SU-DHL-6 (cell line): ENCODE measurements at regions not wholly inside any gene's neighbourhood (a gene's known extent, or its start where the extent isn't known, plus 50 kb on each side); places are given as distances from the start of the nearest gene placed in this dataset.

ENCODE experiments used
- H2AFZ ChIP-seq: fragments of 200-600 bp; sonication (generic); 2 replicates; pipeline ENCODE4 v1.6.1; 2014; ENCODE audit warnings: low read depth, mild to moderate bottlenecking, moderate library complexity, mixed read lengths, antibody characterized with exemption, low read length; ENCODE audit not compliant: severe bottlenecking
- H3F3A ChIP-seq: fragments of 200-600 bp; shearing (Covaris generic); 2 replicates; pipeline ENCODE4 v1.6.0; 2016; ENCODE audit warnings: antibody characterized with exemption, mild to moderate bottlenecking; ENCODE audit not compliant: insufficient read depth
- H3K27ac ChIP-seq: fragments of 200-600 bp; sonication (generic); 2 replicates; pipeline ENCODE4 v1.5.1; 2016; ENCODE audit warnings: low read depth, mild to moderate bottlenecking, low read length, moderate library complexity, mixed read lengths
- H3K27me3 ChIP-seq: fragments of 200-600 bp; sonication (generic), shearing (Covaris generic); 2 replicates; pipeline ENCODE4 v1.6.0; 2014; ENCODE audit warnings: mild to moderate bottlenecking, low read length
- H3K36me3 ChIP-seq: fragments of 200-600 bp; sonication (generic); 2 replicates; pipeline ENCODE4 v1.6.1; 2014; ENCODE audit warnings: mild to moderate bottlenecking, low read length, mixed read lengths
- H3K4me2 ChIP-seq: fragments of 300-600, 200-600 bp; shearing (Covaris generic), sonication (generic); 2 replicates; pipeline ENCODE4 v1.6.0; 2014; ENCODE audit warnings: low read length, low read depth, mild to moderate bottlenecking; ENCODE audit not compliant: poor library complexity, severe bottlenecking
- H3K4me3 ChIP-seq: fragments of 200-600 bp; sonication (generic); 2 replicates; pipeline ENCODE4 v1.5.1; 2014; ENCODE audit warnings: antibody characterized with exemption, low read length, mild to moderate bottlenecking, mixed read lengths; ENCODE audit not compliant: insufficient read depth, poor library complexity, severe bottlenecking
- H3K79me2 ChIP-seq: fragments of 200-600 bp; sonication (generic); 2 replicates; pipeline ENCODE4 v1.6.1; 2014; ENCODE audit warnings: mild to moderate bottlenecking, low read length, moderate library complexity; ENCODE audit not compliant: insufficient read depth
- H3K9ac ChIP-seq: fragments of 200-600 bp; sonication (generic); 2 replicates; pipeline ENCODE4 v1.7.0; 2014; ENCODE audit warnings: mild to moderate bottlenecking, low read length
- H3K9me2 ChIP-seq: fragments of 200-600 bp; sonication (generic); replicated peaks from 2 replicates; pipeline ENCODE4 v1.6.1; 2014; ENCODE audit warnings: low read length; ENCODE audit not compliant: insufficient read depth
- H3K9me3 ChIP-seq: fragments of 200-600 bp; sonication (generic); 2 replicates; pipeline ENCODE4 v1.6.1; 2014; ENCODE audit warnings: low read length, mixed read lengths; ENCODE audit not compliant: insufficient read depth
- H4K20me1 ChIP-seq: fragments of 200-600 bp; sonication (generic); 2 replicates; pipeline ENCODE4 v1.6.1; 2014; ENCODE audit warnings: low read depth, mild to moderate bottlenecking, antibody characterized with exemption, low read length, moderate library complexity, mixed read lengths
- EZH2phosphoT487 ChIP-seq: fragments of 200-600 bp; sonication (generic), shearing (Covaris generic); conservative IDR thresholded peaks from 2 replicates; pipeline ENCODE4 v1.6.1; 2018; ENCODE audit warnings: mild to moderate bottlenecking, antibody characterized with exemption, low read length, moderate library complexity, mixed read lengths
- TF ChIP-seq, protein P1 (sequence below): fragments of 200-600 bp; sonication (generic); IDR thresholded peaks from one replicate; pipeline ENCODE4 v1.5.1; 2017; ENCODE audit warnings: antibody characterized with exemption, mild to moderate bottlenecking, low read length, moderate library complexity; ENCODE audit not compliant: insufficient read depth, poor library complexity, severe bottlenecking

GRCh38 chr4:160247091-160247656, 1144.3 kb downstream of the RAPGEF2 start:
- H3K9ac ChIP-seq = no peak overlapping the region
- no peaks in the 10 kb centered on the region for H4K20me1 ChIP-seq
- TF ChIP-seq EZH2phosphoT487 = no peak
- TF ChIP-seq, protein P1, sequence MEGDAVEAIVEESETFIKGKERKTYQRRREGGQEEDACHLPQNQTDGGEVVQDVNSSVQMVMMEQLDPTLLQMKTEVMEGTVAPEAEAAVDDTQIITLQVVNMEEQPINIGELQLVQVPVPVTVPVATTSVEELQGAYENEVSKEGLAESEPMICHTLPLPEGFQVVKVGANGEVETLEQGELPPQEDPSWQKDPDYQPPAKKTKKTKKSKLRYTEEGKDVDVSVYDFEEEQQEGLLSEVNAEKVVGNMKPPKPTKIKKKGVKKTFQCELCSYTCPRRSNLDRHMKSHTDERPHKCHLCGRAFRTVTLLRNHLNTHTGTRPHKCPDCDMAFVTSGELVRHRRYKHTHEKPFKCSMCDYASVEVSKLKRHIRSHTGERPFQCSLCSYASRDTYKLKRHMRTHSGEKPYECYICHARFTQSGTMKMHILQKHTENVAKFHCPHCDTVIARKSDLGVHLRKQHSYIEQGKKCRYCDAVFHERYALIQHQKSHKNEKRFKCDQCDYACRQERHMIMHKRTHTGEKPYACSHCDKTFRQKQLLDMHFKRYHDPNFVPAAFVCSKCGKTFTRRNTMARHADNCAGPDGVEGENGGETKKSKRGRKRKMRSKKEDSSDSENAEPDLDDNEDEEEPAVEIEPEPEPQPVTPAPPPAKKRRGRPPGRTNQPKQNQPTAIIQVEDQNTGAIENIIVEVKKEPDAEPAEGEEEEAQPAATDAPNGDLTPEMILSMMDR = no peak
- no peaks in the 10 kb centered on the region for H3K36me3 ChIP-seq
- H3K4me3 ChIP-seq = no peak overlapping the region
- 0 out of 2 replicates have a peak, but pooled peaks cover 4% of the 10 kb centered on the region for H3K9me2 ChIP-seq
- H3K27ac ChIP-seq = no peak overlapping the region
- H3F3A ChIP-seq = no peaks in the 10 kb centered on the region
- H3K4me2 ChIP-seq = no peak overlapping the region
- H3K9me3 ChIP-seq = no peaks in the 10 kb centered on the region
- no peaks in the 10 kb centered on the region for H3K79me2 ChIP-seq
- H3K27me3 ChIP-seq = no peaks in the 10 kb centered on the region
- no peak overlapping the region for H2AFZ ChIP-seq

GRCh38 chr4:160251522-160252170, 1148.8 kb downstream of the RAPGEF2 start:
- Histone ChIP-seq H3K79me2 (no peaks in the 10 kb centered on the region), H4K20me1 (no peaks in the 10 kb centered on the region), H3K9me3 (no peaks in the 10 kb centered on the region), H3K27ac (no peak overlapping the region), H3K4me2 (no peak overlapping the region), H3F3A (no peaks in the 10 kb centered on the region), H3K27me3 (no peaks in the 10 kb centered on the region), H3K4me3 (no peak overlapping the region), H3K9me2 (no peaks in the 10 kb centered on the region), H3K36me3 (no peaks in the 10 kb centered on the region), H3K9ac (no peak overlapping the region), H2AFZ (no peak overlapping the region)
- TF ChIP-seq, protein P1 = no peak
- TF ChIP-seq EZH2phosphoT487 = no peak

DNA sequence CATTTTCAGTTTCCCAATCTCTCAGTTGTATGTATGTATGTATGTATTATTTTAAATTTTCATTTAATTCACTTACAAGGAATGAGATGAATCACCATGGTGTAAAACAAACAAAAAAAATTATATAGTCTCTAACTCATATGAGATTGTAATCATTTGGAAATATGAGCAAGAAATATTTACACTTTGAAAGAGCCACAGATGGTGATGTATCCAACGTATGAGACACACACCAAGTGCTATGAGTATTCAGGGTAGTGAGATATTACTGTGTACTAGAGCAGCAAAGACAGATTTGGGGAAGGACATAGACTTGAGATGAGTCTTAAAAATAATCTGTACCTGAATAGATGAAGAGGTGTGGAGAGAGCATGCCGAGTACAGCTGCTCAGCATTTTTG, 1154.4 kb downstream of the RAPGEF2 start:
- H3K9me2 ChIP-seq = no peaks in the 10 kb centered on the region
- no peak overlapping the region for H3K9ac ChIP-seq
- no peaks in the 10 kb centered on the region for H3K79me2 ChIP-seq
- no peaks in the 10 kb centered on the region for H3F3A ChIP-seq
- TF ChIP-seq EZH2phosphoT487 = no peak
- TF ChIP-seq, protein P1 = no peak
- no peak overlapping the region for H3K27ac ChIP-seq
- H3K4me3 ChIP-seq = no peak overlapping the region
- no peaks in the 10 kb centered on the region for H4K20me1 ChIP-seq
- no peak overlapping the region for H2AFZ ChIP-seq
- no peak overlapping the region for H3K4me2 ChIP-seq
- H3K27me3 ChIP-seq = no peaks in the 10 kb centered on the region
- no peaks in the 10 kb centered on the region for H3K36me3 ChIP-seq
- H3K9me3 ChIP-seq = no peaks in the 10 kb centered on the region
